ENCODE measurements at regions not wholly inside any gene's neighbourhood (a gene's known extent, or its start where the extent isn't known, plus 50 kb on each side); places are given as distances from the start of the nearest gene placed in this dataset.

- no peak for TF ChIP-seq POLR2AphosphoS5 (IDR thresholded peaks at IDR 0.05; ENCODE audit: low read depth, low read length)
- TF ChIP-seq POLR2A (IDR thresholded peaks at IDR 0.05; ENCODE audit: low read depth, low read length), result no peak
These were observed 107.6 kb downstream of the RMI2 start for GRCh38 chr16:11452746-11453389.

Data from GM12892 (cell line).